BJ (cell line): ENCODE measurements at regions not wholly inside any gene's neighbourhood (a gene's known extent, or its start where the extent isn't known, plus 50 kb on each side); places are given as distances from the start of the nearest gene placed in this dataset.

Experiments used
- CTCF ChIA-PET: fragments of 350-600 bp; formaldehyde crosslinking; extraction: SDS; loops from one replicate; lab custom pipeline; 2021; ENCODE audit warnings: antibody characterized with exemption, inconsistent platforms; lab: Yijun Ruan, JAX
- POLR2A ChIA-PET: fragments of 300-600 bp; sonication (Branson Sonifier 250); formaldehyde crosslinking; extraction: SDS; loops from one replicate; lab custom pipeline; 2021; ENCODE audit warnings: antibody characterized with exemption; lab: Charles Lee
- DNase-seq: peaks from one replicate; pipeline ENCODE4 v3.0.0-alpha.2; 2011; ENCODE audit warnings: low read depth
- H3K27me3 ChIP-seq: 2 replicates; pipeline ENCODE4 v1.6.0; 2011; ENCODE audit warnings: low read length; ENCODE audit not compliant: control insufficient read depth, insufficient read depth
- H3K36me3 ChIP-seq: 2 replicates; pipeline ENCODE4 v1.5.1; 2011; ENCODE audit warnings: low read length; ENCODE audit not compliant: control insufficient read depth, insufficient read depth
- H3K4me3 ChIP-seq: 2 replicates; pipeline ENCODE4 v1.5.1; 2011; ENCODE audit warnings: low read depth, mild to moderate bottlenecking, control low read depth, low read length
- CTCF ChIP-seq: IDR thresholded peaks from 2 replicates; pipeline ENCODE4 v1.5.1; 2011; ENCODE audit warnings: low read depth, mild to moderate bottlenecking, control low read depth, inconsistent platforms, low read length, moderate library complexity; ENCODE audit not compliant: insufficient read depth

DNA sequence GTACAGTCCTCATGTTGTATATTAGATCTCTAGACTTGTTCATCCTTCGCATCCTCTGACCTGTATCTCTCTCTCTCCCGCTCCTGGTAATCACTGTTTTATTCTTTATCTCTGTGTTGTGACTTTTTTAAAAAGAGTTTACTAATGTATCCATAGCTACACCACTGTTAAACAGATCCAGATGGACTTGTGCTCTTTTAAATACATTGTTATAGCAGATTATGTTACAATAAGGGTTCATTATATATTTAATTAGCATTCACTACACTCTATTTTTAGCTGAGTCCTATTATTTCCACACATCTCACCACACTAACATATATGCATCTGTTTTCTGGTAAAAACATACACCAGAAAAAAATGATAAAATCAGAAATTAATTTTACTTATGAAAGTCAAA is 90.5 kb downstream of the RBM43 start:
- no peaks in the 10 kb centered on the region for H3K36me3 ChIP-seq
- H3K4me3 ChIP-seq = no peak overlapping the region
- CTCF ChIA-PET = interaction anchor here (1.5 kb wide), 1 partner anchor 9 kb away, joined by 3 read pairs; no protein-coding TSS in a partner anchor
- POLR2A ChIA-PET = no interaction called here
- no peak for TF ChIP-seq CTCF
- H3K27me3 ChIP-seq = no peaks in the 10 kb centered on the region
- no peak for DNase-seq

GRCh38 chr2:151166410-151166809 is 95.3 kb downstream of the RBM43 start:
- Histone ChIP-seq H3K27me3 (no peaks in the 10 kb centered on the region; the same call in 1 of the 2 replicates), H3K36me3 (no peaks in the 10 kb centered on the region), H3K4me3 (no peak overlapping the region)
- ChIA-PET CTCF (interaction anchor here (1.5 kb wide), 1 partner anchor 72 kb away, joined by 4 read pairs; no protein-coding TSS in a partner anchor), POLR2A (no interaction called here)
- DNase-seq = no peak
- no peak for TF ChIP-seq CTCF

- Histone ChIP-seq H3K4me3 (no peak overlapping the region), H3K36me3 (no peaks in the 10 kb centered on the region), H3K27me3 (no peaks in the 10 kb centered on the region; the same call in 1 of the 2 replicates)
- ChIA-PET POLR2A (no interaction called here), CTCF (interaction anchor here (1.1 to 1.5 kb wide), 3 partner anchors 10 to 74 kb away, joined by 3 to 4 read pairs (median 4); no protein-coding TSS in a partner anchor)
- DNase-seq = no peak
- no peak for TF ChIP-seq CTCF
Observed at GRCh38 chr2:151165105-151165684, 96.5 kb downstream of the RBM43 start.

DNA sequence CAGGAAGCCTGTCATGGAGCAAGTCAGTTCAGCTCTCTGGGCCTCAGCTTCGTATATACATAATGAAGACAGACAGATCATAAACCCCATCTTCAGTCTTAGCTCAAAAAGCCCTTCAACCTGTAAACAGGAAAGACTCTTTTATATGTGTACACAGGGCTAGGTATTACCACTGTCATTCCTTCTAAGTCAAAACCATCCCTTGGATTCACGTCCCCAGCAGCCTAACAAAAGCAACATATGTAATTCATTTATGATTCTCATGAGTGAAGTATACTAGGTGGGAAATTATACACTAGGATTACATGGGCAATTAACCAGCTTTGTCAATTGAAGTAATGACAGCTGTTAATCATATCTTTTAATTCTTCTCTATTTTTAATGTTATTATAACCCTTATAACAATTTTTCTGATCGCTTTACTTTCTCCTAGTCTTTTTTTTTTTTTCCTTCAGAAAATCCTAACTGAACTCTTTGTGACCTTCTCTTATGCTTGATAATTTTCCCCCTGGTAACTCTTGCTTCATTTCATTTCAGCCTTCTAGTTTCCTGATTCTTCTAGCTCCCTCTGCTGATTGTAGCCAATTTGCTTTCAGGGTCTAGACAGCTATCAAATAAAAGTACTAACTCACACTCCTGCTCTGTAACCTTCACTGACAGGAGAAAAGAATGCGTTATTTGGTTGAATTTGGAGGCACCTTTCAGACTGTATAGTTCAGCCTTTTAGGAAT is 99.7 kb downstream of the RBM43 start:
- Histone ChIP-seq H3K4me3 (no peak overlapping the region), H3K36me3 (no peaks in the 10 kb centered on the region), H3K27me3 (no peaks in the 10 kb centered on the region; the same call in 1 of the 2 replicates)
- ChIA-PET CTCF (interaction anchor here (0.5 to 1.2 kb wide), 9 partner anchors 9 to 1571 kb away, joined by 3 to 4 read pairs (median 3); no protein-coding TSS in a partner anchor), POLR2A (interaction anchor here (0.7 kb wide), 1 partner anchor 72 kb away, joined by 8 read pairs; no protein-coding TSS in a partner anchor)
- TF ChIP-seq CTCF = peak; percentile 58
- no peak for DNase-seq

DNA sequence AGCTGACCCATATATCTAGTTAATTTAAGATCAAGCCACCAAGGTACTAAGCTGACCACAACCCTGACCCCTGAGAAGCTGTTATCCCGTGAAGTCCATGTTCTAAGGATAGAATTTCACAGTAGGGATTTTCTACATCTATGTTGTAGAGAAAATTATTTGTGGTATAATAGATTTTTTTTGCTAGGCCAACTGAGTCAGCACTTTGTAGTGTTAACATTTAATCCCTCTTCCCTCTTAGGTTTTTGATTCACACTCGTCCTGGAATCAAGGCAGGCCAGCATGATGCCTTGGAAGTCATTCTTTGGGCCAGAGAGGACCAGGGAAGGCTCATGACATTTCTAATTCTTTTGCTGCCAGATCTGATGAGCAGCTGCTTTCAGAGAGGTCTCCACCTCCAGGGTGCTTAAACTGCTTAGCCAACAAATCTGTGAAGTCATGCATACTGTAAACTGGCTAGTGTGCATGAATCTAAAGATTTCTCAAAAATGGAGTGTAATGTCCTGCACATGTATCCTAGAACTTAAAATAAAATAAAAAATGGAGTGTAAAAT is 102.5 kb downstream of the RBM43 start:
- no peak for DNase-seq
- Histone ChIP-seq H3K27me3 (no peaks in the 10 kb centered on the region; the same call in 1 of the 2 replicates), H3K36me3 (no peaks in the 10 kb centered on the region), H3K4me3 (no peak overlapping the region)
- TF ChIP-seq CTCF = no peak
- CTCF ChIA-PET = no interaction called here
- POLR2A ChIA-PET = no interaction called here
